AG10803 (cell line): ENCODE measurements at regions not wholly inside any gene's neighbourhood (a gene's known extent, or its start where the extent isn't known, plus 50 kb on each side); places are given as distances from the start of the nearest gene placed in this dataset.

Experiments
- DNase-seq: peaks from one replicate; pipeline ENCODE4 v3.0.0; 2010; ENCODE audit warnings: low read depth
- H3K4me3 ChIP-seq: 2 replicates; pipeline ENCODE4 v1.5.1; 2011; ENCODE audit warnings: mild to moderate bottlenecking, low read length, control low read depth
- TF ChIP-seq, protein P1 (sequence below): conservative IDR thresholded peaks from 2 replicates; pipeline ENCODE4 v1.5.1; 2011; ENCODE audit warnings: mild to moderate bottlenecking, low read length, control low read depth, inconsistent platforms

DNA sequence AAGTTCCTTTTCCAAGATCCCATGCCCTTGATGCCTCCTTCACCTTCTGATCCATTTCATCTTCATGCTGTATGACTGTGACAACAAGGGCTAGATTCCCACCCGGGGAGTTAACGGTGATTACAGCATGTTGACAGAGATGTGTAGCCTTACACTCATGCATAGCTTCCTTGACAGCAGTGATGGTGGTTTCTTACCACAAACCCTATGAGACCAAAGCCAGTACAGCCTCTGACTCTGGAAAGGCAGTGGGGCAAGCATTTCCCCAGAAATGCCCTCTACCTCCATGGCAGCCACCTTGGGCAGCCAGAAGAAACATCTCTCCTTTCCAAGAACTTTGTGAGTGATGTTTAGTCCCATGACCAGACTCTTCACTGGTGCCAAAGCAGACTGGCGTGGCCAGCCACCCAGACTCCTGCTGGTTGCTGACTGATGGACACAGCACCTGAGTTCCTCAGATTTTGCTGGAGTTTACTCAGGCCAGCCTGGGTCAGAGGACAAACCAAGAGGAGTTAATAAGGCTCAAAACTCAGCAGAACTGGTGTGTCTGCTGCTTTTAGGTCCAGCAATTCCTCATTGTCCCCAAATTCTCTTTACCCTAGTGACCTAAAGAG lies 199.7 kb upstream of the SLC27A6 start:
- H3K4me3 ChIP-seq, result no peak overlapping the region
- no peak for DNase-seq
- TF ChIP-seq, protein P1, sequence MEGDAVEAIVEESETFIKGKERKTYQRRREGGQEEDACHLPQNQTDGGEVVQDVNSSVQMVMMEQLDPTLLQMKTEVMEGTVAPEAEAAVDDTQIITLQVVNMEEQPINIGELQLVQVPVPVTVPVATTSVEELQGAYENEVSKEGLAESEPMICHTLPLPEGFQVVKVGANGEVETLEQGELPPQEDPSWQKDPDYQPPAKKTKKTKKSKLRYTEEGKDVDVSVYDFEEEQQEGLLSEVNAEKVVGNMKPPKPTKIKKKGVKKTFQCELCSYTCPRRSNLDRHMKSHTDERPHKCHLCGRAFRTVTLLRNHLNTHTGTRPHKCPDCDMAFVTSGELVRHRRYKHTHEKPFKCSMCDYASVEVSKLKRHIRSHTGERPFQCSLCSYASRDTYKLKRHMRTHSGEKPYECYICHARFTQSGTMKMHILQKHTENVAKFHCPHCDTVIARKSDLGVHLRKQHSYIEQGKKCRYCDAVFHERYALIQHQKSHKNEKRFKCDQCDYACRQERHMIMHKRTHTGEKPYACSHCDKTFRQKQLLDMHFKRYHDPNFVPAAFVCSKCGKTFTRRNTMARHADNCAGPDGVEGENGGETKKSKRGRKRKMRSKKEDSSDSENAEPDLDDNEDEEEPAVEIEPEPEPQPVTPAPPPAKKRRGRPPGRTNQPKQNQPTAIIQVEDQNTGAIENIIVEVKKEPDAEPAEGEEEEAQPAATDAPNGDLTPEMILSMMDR, result no peak

DNA sequence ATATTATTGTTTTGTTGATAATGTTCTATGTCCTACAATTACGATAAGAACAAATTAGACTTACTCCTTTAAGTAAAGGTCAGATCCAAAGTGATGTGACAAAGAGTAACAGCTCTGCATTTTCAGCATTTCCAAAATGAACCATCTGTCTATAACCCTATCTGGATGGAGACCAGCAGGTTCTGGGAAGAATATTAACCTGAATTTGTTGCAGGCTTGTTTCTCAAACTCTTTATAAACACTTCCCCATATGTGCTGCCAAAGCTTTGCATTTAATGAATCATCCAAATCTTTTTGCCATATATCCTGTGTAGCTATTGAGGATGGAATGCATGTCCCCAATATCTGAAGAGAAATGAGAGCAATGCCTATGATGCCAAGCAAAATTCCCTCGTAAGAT lies 198.9 kb upstream of the SLC27A6 start:
- DNase-seq, result no peak
- H3K4me3 ChIP-seq, result no peak overlapping the region
- TF ChIP-seq, protein P1, result no peak

DNA sequence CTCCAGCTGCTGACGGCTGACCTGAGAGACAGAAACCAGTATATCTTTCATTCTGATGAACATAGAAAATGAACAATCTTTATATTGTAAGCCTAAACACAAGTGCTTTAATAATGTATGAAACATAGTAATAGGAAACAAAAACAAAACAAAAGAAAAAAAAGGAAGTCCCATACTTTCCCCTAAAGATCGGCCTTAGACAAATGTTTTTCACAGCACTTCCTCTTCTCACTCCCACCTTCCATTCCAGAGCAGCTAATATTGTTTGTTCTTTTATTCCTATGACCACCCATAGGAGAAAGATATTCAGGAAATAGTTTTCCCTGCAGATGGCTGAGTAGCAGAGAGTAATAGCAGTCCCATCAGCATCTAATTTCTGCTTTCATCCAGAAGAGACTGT lies 194.4 kb upstream of the SLC27A6 start:
- H3K4me3 ChIP-seq, result no peak overlapping the region
- no peak for DNase-seq
- TF ChIP-seq, protein P1, result no peak

DNA sequence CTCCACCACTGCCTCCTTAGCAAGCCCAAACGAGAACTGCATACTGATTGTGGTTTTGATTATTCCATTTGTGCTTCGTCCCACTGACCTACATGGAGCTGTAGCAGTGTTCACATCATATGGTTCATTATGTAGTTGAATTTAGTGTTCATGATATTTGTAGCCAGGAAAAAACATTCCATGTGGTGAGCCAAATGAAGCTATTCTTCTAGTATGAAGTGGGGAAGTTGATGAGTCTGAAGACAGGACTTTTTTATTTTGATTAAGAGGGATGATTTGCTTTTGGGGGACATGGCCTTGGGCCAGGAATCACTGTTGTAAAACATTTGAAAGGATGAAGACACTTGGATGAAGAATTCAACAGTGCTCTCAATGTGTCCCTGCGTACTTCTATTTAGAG lies 192.9 kb upstream of the SLC27A6 start:
- TF ChIP-seq, protein P1, result no peak
- no peak for DNase-seq
- no peak overlapping the region for H3K4me3 ChIP-seq

DNA sequence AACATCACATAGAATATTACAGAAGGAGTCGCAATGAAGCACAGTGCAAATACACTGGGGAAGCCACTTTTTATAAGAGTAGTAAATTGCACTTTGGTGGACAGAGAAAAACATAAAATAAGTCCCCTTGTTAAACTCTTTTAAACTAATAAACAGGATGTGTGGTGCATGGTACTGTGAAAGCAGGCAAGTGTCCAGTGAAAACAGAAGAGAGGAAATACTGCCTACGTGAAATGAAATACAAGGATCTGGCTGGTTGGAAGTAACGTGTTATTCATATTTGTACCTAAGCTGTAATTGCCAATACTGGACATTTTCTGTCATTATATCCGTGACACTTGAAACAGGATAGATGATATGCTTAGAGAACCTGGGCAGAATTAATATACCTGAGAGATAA lies 191.9 kb upstream of the SLC27A6 start:
- no peak overlapping the region for H3K4me3 ChIP-seq
- DNase-seq, result no peak
- TF ChIP-seq, protein P1, result no peak

DNA sequence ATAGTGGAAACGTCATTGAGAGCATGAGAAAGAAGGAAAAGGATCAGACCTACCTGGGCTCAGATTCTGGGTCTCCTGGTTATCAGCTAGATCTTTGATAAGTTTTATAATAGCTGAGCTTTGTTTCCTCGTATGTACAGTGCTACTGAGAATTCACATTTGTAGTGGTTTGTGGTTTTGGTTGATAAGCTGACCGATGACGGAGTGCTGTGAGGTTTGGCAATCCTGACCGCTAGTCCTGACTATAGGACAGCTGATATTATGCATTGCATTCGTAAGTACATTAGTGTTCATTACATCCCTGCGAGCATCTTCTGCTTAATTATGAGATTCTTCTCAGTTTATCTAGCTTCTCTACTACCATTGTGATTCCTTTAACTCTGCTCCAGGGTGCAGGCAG lies 190.7 kb upstream of the SLC27A6 start:
- no peak overlapping the region for H3K4me3 ChIP-seq
- no peak for DNase-seq
- TF ChIP-seq, protein P1, result no peak

DNA sequence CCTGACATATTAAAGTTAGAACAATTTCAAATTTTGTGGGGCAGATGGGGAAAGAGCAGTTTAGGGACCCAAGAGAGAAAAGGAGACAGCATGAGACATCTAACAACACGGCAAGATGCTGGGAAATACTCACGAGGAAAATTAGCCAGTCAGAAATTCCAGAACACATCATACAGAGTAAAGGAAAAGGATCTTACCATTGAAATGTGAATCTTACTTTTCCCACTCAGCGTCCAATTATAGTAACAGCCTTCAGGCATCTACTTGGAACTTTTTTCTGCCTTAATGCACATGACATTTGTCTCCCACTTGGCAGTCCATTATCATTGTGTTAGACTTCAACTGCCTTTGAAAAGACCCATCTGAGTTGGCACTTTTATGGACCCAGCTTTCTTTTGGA lies 189.7 kb upstream of the SLC27A6 start:
- no peak for DNase-seq
- TF ChIP-seq, protein P1, result no peak
- H3K4me3 ChIP-seq, result no peak overlapping the region
